GM19351 (cell line): ENCODE measurements at regions not wholly inside any gene's neighbourhood (a gene's known extent, or its start where the extent isn't known, plus 50 kb on each side); places are given as distances from the start of the nearest gene placed in this dataset.
"Not testable (repeated sequence)": the region's sequence is repeated elsewhere in the genome, so short reads cannot be mapped to it uniquely, and the experiment has no call there.

Experiments used
- ATAC-seq: cut with Tn5 transposase; IDR thresholded peaks from one replicate; pipeline ENCODE4 v1.9.1; 2021; ENCODE audit warnings: mild to moderate bottlenecking, moderate library complexity; ENCODE audit not compliant: unreplicated experiment

DNA sequence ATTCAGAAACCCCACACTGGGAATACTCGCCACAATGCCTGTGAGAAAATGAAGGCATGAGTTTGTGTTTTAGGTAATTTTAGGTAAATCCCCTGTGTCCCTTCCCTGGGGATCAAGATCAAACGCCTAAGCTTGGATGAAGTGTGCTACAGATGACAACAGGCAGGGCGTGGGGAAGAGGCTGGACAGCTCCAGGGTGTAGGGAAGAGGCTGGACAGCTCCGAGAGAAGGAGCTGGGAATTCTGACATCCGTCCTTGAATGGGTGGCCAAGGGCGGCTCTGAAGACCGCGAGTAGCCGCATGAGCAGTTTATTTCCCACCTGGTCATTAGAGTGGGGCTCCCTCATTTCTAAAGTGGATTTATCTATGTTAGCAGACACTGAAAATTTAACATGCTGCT lies 109.7 kb downstream of the RAMP3 start:
- ATAC-seq = no peak

DNA sequence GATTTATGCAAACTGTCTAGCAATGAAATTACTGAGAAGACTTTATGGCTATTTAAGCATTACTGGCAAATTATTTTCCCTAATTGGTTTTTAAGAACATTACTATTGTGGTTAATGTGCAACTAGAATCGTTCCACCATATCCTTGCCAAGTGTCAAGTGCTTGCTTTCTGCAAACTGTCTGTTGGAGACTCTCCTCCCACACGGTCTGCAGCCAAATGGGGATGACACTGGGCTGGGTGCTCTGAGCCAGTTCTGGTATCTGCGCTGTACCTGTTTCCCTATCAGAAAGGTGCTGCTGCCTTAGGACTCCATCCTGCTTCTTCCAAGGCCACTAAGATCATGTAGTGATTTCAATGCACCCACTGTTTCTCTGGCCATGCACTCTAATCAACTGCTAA lies 110.4 kb downstream of the RAMP3 start:
- no peak for ATAC-seq

DNA sequence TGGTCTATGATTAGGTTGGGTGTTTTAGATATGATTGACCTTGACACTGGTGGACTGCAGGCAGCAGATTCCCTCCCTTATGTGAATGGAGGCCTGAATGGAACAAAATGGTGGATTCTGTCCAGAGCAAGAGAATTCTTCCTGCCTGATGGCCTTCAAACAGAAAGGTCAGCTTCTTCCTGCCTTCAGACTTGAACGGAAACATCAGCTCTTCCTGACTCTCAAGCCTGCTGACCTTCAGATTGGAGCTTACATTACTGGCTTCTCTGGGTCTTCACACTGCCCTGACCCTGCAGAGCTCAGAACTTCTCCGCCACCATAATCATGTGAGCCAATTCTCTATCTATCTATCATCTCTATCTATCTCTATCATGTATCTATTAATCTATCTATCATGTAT lies 111.6 kb downstream of the RAMP3 start:
- no peak for ATAC-seq

DNA sequence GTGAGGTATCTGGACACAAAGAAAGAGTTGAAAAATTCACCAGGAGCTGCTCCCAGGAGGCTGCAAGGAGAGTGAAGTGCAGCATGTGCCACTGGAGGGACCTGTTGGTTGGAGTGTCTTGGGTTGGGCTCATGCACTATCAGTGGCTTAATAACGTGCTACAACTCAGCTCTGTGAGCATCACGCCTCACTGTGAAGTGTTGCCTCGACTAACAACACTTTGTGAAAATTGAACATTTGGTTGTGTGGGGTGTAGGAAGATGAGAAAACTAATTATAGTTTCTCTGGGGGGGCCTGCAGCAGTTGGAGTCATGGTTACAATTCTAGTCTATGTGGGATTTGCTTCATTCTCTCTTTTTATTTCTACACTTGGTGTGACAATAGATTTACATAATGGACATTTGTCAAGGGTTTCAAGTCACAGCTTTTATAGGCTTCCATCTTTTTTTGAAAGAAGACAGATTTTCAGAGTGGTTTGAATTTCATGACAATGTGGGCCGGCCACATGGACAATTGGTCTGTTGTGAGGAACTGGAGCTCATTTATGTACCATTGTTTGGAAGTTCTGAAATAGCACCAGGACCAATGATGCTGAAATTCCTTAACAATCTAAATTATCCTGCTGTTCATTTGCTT lies 121.3 kb downstream of the RAMP3 start:
- ATAC-seq = no peak

DNA sequence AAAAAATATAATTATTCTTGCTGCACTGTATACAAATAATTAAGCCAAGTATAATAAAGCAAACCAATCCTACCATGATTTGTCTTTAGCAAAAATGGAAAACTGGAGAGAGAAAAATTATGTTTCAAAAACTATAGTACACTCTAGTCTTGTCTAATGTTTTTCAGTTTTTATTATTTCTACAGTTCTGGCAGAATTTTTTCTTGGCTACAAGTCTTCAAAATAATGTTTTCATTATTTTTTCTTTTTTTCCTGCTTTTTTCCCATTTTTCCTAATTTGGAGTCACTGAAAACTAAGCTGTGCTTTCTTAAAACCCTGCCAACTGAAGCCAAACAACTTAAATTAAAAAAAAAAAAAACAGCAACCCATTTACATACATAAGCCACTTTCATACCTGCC lies 132.0 kb downstream of the RAMP3 start:
- ATAC-seq = not testable (repeated sequence)

DNA sequence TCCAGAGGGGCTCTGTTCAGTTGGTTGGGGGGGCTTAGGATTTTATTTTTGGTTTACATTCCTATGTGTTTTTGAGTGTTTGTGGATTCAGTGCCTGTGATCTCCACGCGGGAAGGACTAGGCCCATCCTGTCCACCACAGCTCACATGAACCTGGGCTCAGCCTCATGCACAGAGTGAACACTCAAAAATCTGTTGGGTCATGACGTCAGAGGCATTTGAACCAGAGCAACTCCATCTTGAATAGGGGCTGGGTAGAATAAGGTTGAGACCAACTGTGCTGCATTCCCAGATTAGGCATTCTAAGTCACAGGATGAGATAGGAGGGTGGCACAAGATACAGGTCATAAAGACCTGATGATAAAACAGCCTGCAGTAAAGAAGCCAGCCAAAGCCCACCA lies 133.3 kb downstream of the RAMP3 start:
- no peak for ATAC-seq

DNA sequence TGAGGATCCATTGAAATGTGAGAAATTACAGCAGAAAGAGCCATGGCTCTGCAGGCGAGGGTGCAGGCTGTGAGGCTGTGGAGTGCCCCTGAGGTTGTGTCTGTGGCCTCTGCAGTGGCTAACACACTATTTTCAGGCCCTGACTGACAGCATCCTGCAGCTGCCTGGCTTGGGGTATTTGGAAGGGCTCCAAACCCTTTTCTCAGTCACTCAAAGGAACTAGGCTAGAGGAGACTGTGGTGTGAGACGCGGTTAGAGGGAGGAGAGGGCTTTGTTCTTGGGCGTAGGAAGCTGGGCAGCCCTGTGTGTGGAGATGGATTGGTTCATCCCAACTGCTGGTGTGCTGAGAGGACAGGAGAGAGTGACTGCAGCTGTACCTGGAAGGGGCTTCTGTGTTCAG lies 134.9 kb downstream of the RAMP3 start:
- ATAC-seq = no peak

DNA sequence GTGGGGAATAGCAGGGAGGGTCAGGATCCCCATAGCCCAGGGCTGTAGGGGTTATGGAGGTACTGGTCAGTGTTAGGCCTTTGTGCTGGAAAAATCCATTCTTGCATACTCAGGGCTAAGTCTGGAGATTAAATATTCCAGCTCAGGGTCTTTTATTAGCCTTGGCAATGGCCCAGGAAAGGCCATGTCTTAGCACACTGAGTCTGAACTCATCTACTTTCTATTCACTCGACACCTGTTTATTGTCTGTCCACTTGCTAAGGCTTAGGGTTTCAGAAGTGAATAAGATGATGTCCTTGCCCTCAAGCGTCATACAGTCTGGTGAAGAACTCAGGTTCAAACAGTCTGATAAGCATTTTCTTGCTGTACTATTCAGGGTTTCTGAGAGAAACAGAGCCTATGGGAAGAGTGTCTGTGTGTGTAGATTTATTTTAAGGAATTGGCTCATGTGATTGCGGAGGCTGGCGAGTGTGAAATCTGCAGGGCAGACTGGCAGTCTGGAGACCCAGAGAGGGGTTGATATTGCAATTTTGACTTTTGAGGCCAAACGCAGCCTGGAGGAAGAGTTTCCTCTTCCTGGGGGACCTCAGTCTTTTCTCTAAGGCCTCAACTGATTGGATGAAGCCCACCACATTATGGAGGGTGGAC lies 135.8 kb downstream of the RAMP3 start:
- ATAC-seq = no peak

DNA sequence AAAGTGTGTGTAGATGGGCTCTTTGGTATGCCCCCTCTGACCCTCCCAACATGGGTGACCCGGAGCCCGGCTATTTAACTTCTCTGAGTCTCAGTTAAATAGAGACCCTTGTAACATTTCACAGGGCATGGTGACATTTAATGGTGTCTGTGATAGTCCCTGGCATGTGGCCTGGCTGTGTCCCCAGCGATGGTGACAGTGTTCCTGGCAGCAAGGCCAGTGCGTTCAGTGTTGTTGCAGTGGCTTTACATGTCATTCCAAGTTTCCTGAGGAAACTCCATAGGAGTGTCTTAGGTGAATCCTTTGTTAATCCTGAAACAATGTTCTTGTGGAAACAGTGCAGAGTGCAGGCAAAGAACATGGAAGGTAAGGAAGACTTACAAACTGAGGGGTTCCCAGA lies 137.0 kb downstream of the RAMP3 start:
- ATAC-seq = no peak

DNA sequence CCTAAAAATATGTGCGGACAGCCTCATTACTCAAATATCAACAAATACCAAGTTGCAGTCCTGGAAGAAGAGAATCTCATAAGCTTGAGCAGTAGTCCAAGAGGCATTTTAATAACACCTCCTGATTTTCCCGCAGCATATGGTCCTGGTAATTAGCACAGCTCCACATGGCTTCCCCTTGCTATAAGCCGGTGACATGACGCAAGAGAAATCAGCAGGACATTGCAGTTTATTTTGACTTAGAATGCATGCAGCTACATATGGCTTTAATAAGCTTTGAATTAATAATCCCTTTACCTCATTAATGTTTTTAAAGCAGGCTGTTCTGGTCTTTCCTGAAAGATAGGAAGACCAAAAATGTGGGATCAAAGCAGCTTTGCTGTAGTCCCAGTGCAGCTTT lies 137.6 kb downstream of the RAMP3 start:
- ATAC-seq = no peak

DNA sequence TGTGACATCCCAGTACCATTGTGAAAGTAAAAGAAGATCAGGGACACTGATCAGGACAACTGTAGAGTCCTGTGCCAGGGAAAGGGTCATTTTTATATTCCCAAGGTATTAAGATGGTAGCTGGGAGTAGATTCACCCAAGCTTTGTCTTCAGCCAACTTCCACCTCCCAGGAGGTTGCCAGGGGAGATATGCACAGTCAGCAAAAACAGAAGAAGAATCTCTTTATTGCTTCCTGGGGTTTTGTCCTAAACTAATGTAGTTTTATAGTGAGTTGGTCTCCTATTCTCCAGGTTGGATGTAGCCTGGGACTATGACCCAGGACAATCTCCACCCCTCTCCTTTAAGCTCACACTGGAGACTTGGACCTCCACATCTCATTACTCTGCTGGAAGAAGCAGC lies 139.2 kb downstream of the RAMP3 start:
- ATAC-seq = no peak

DNA sequence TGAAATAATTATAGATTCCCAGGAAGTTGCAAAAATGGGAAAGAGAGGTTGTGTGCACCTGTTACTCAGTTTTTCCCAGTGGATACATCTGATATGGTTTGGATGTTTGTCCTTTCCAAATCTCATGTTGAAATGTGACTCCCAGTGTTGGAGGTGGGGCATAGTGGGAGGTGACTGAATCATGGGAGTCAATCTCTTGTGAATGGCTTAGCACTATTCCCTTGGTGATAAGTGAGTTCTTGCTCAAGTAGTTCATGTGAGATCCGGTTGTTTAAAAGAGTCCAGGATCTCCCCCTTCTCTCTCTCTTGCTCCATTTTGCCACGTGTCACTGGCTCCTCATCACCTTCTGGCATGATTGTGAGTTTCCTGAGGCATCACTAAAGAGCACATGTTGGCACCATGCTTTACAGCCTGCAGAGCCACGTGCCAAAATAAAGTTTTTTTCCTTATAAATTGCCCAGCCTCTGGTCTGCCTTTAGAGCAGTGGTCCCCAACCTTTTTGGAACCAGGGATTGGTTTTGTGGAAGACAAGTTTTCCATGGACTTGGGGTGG lies 149.2 kb downstream of the RAMP3 start:
- ATAC-seq = no peak

DNA sequence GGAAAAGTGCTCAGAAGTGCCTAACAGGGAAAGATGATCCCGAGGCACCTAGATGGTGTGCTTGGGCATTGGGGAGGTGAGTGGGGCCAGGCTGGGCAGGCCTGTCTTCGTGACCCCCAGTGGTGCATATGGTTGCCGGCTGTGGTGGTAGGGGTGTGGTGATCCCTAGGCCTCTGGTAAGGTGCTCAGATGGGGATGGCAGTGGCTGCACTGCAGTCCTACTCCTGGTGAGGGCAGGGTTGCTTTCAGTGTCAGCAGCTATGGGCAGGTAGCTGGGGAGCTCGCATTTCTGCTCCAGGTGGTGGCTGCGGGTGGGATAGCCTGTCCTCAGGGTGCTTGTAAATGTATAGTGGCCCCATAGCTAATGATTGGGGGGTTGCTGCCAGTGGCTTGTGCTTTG lies 154.0 kb downstream of the RAMP3 start:
- no peak for ATAC-seq

DNA sequence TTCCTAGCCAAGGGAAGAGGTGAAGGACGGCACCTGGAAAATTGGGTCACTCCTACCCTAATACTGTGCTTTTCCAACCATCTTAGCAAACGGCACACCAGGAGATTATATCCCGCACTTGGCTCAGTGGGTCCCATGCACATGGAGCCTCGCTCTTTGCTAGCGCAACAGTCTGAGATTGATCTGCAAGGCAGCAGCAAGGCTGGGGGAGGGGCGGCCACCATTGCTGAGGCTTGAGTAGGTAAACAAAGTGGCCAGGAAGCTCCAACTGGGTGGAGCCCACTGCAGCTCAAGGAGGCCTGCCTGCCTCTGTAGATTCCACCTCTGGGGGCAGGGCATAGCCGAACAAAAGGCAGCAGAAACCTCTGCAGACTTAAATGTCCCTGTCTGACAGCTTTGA lies 157.9 kb downstream of the RAMP3 start:
- ATAC-seq = not testable (repeated sequence)

DNA sequence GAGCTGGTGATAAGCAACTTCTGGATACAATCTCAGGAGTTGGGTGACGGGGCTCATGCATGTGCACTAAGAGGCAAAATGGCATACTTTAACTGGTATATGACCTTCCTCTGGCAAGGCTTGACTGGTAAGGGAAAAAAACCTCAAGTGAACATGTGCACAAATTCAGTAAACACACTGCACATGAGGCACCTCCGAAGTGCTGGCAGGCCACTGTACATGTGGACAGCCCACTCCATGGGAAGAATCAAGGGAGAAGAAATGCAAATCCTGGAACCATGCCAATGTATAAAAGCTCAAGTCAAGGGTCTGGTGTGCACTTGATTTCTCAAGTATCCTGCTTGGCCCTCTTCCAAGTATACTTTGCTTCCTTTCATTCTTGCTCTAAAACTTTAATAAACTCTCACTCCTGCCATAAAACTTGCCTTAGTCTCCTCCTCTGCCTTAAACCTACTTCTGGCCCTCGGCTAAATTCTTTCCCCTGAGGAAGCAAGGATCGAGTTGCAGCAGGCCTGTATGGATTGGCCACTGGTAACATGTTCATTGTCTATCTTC lies 167.2 kb downstream of the RAMP3 start:
- ATAC-seq = no peak

DNA sequence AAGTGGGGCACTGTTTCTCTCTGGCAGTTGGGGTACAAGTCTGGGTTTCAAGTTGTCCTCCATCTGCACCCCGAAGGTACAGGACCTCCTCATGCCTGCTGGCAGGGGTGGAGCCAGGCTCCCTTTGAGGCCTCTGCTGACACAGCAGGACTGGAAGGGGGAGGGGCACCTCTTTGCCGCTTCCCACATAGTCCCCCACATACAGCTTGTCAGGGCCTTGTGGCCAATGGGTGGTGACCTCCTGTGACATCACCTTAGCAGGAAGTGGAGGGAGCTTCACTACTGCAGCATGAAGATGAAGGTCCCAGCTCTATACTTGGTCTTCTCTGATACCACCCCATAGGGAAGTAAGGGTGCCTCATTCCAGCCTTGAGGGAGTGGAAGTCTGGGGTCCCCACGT lies 167.8 kb downstream of the RAMP3 start:
- ATAC-seq = no peak

DNA sequence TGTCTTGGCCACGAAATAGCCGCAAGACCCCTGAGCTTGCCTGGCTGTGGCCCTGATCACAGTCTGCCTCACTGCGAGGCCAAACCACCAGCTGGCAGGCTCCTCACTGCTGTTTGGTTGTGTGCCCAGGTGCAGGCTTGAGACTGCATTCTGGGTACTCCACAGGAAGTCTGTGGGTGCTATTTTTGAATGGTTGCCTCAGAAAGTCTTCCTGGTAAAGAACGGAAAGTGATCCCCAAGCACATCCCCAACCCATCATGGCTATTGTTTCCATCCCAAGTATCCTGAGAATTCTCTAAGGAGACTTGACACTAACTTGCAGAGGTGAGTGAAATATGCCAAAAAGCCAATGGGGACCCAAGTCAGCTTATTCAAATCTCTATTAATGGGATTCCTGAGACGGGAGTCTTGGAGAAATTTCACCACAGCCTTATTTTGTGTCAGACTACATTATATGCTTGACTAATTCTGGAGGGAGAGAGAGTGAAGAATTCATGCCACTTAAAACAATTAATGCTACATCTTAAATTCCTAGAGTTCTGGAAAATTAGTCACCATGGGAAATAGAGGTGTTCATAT lies 170.9 kb downstream of the RAMP3 start:
- ATAC-seq = no peak

DNA sequence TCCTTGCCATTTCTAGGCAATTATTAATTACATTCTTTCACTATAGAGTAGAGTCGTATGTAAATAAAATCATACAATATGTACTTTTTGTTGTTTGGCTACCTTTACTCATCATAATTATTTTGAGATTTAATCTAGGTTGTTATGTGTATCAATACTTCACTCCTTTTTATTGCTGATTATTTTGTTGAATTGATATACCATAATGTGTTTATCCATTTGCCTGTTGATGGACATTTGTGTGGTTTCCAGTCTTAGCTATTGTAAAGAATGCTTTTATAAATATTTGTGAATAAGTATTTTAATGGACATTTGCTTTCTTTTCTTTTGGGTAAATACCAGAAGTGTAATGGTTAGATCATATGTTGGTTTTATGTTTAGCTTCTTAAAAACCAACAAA lies 174.0 kb downstream of the RAMP3 start:
- no peak for ATAC-seq

DNA sequence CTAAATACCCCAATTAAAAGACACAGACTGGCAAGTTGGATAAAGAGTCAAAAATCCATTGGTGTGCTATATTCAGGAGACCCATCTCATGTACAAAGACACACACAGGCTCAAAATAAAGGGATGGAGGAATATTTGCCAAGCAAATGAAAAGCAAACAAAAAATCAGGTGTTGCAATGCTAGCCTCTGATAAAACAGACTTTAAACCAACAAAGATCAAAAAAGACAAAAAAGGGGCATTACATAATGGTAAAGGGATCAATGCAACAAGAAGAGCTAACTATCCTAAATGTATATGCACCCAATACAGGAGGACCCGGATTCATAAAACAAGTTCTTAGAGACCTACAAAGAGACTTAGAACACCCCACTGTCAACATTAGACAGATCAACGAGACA lies 177.4 kb downstream of the RAMP3 start:
- ATAC-seq = not testable (repeated sequence)

DNA sequence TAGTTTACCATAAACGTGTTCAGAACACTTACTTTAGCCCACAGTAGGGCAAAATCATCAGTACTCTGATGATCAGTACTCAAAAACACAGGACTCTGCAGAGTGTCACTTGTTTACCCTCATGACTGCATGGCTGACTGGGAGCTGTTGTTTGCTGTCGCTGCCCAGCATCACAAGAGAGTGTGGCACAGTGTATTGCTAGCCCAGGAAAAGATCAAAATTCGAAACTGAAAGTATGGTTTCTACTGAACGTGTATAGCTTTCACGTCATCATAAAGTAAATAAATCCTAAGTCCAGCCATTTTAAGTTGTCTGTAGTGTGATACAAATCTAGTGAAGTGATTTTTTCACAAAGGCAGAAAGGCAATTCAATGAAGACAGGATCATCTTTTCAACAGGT lies 184.6 kb downstream of the RAMP3 start:
- ATAC-seq = no peak

DNA sequence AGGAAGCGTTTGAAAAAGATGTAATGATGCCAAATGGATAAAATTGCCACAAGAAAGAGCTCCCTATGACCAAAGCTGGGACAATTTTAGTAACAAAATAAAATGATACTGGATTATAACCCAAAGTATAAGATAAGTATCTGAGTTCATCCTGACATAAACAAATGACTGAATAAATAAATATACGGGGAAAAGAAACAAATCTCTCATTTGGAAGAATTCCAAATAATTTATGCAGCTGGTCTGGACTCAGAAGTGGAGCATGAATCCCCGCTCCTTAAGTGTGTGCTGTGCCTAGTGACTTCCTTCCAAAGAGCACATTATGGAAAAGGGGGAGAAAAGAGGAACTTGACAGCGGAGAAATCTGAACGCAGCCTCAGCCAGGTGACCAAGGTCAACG lies 186.2 kb downstream of the RAMP3 start:
- ATAC-seq = no peak

DNA sequence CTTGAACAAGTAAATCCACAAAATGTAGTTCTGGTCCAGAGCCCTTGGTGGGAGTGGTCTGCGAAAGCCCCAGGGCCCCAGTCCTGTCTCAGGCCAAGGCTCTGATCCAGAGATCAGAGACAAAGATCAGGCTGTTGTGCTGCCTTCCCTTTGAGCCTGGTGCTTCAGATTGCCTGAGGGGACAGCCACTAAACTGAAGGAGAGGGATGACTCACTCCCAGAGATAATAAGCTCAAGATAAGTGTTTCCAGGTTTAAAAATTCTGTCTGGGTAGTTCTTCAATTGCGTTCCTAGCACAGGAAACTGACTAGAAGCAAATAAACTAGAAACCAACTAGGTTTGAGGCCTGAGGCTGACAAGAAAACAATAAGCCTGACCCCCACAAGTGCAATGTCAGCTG lies 190.2 kb downstream of the RAMP3 start:
- ATAC-seq = no peak
